ENCODE measurements at regions not wholly inside any gene's neighbourhood (a gene's known extent, or its start where the extent isn't known, plus 50 kb on each side); places are given as distances from the start of the nearest gene placed in this dataset.

- Histone ChIP-seq H2AFZ (ENCODE audit: low read depth, low read length) (no peak overlapping the region), H3K4me1 (ENCODE audit: control insufficient read depth, extremely low read depth, insufficient read depth, low read length) (peaks cover 24% of the 10 kb centered on the region), H3K27me3 (ENCODE audit: control insufficient read depth in 2 of 2, insufficient read depth in 2 of 2, low read length in 2 of 2) (no peaks in the 10 kb centered on the region), H3K9ac (replicated peaks; ENCODE audit: extremely low read depth, insufficient read depth, low read length) (peak overlapping the region; percentile 51), H3K79me2 (ENCODE audit: control insufficient read depth, insufficient read depth, low read length) (no peaks in the 10 kb centered on the region), H4K20me1 (replicated peaks; ENCODE audit: control insufficient read depth, extremely low read depth, insufficient read depth, low read length) (no peaks in the 10 kb centered on the region), H3K9me3 (replicated peaks; ENCODE audit: control insufficient read depth, insufficient read depth, low read length) (no peaks in the 10 kb centered on the region), H3K4me3 (replicated peaks in 1 of 3; ENCODE audit: insufficient read depth in 1 of 3, low read depth in 1 of 3, low read length in 3 of 3) (no peak overlapping the region), H3K4me2 (ENCODE audit: insufficient read depth, low read length) (no peak overlapping the region), H3K27ac (ENCODE audit: insufficient read depth, low read depth, low read length) (peak overlapping the region; percentile 81), H3K36me3 (ENCODE audit: control insufficient read depth in 2 of 2, extremely low read depth in 1 of 2, insufficient read depth in 2 of 2, low read length in 2 of 2) (no peaks in the 10 kb centered on the region), H3K9me1 (replicated peaks; ENCODE audit: control insufficient read depth, extremely low read depth, insufficient read depth, low read length) (no peaks in the 10 kb centered on the region)
- BruUV-seq (replicated peaks): TSS peak; percentile 80
- CTCF ChIA-PET: no interaction called here
- POLR2A ChIA-PET: no interaction called here
- dilution Hi-C loops (cut with MboI; ENCODE audit: extremely low pct_ligation_motif_present, low sequenced_read_pairs): no loop called here
- FAIRE-seq (peak; percentile 49), DNase-seq (ENCODE audit: low read depth, low spot score) (peak; percentile 20)
- intact Hi-C loops (cut with micrococcal nuclease): loop anchor here (1.0 to 2.0 kb wide), 2 partner anchors 10 to 214 kb away; no protein-coding TSS in a partner anchor
- TF ChIP-seq JUN (IDR thresholded peaks at IDR 0.05; ENCODE audit: borderline replicate concordance, insufficient read depth, insufficient read length, low read depth): no peak
- TF ChIP-seq, protein P1, sequence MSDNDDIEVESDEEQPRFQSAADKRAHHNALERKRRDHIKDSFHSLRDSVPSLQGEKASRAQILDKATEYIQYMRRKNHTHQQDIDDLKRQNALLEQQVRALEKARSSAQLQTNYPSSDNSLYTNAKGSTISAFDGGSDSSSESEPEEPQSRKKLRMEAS (IDR thresholded peaks at IDR 0.05; ENCODE audit: insufficient read depth, insufficient read length): no peak
- no peak for TF ChIP-seq GATA2 (IDR thresholded peaks at IDR 0.05; ENCODE audit: insufficient read depth, insufficient read length, low read depth, low read length)
- TF ChIP-seq FOS (IDR thresholded peaks at IDR 0.05; ENCODE audit: borderline replicate concordance, insufficient read depth, low read length): no peak
- TF ChIP-seq POLR2AphosphoS5 (IDR thresholded peaks at IDR 0.05; ENCODE audit: insufficient read depth, low read depth, low read length): no peak
- TF ChIP-seq MYC (IDR thresholded peaks at IDR 0.05; ENCODE audit: low read depth, low read length): no peak
- TF ChIP-seq EZH2 (IDR thresholded peaks at IDR 0.05; ENCODE audit: borderline replicate concordance, low read depth, low read length, severe bottlenecking): no peak
- no peak for TF ChIP-seq POLR2A (IDR thresholded peaks at IDR 0.05; ENCODE audit: low read depth, low read length)
- TF ChIP-seq, protein P2, sequence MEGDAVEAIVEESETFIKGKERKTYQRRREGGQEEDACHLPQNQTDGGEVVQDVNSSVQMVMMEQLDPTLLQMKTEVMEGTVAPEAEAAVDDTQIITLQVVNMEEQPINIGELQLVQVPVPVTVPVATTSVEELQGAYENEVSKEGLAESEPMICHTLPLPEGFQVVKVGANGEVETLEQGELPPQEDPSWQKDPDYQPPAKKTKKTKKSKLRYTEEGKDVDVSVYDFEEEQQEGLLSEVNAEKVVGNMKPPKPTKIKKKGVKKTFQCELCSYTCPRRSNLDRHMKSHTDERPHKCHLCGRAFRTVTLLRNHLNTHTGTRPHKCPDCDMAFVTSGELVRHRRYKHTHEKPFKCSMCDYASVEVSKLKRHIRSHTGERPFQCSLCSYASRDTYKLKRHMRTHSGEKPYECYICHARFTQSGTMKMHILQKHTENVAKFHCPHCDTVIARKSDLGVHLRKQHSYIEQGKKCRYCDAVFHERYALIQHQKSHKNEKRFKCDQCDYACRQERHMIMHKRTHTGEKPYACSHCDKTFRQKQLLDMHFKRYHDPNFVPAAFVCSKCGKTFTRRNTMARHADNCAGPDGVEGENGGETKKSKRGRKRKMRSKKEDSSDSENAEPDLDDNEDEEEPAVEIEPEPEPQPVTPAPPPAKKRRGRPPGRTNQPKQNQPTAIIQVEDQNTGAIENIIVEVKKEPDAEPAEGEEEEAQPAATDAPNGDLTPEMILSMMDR (IDR thresholded peaks at IDR 0.05; ENCODE audit: extremely low read depth in 1 of 2, insufficient read depth in 1 of 2, low read depth in 1 of 2, low read length in 2 of 2): no peak
Observed at GRCh38 chr2:42960842-42961180, 168.4 kb upstream of the HAAO start.

Data from endothelial cell of umbilical vein (primary cell).